CD14-positive monocyte (primary cell): ENCODE measurements at regions not wholly inside any gene's neighbourhood (a gene's known extent, or its start where the extent isn't known, plus 50 kb on each side); places are given as distances from the start of the nearest gene placed in this dataset.

Experiments
- DNase-seq, 3 donors: peaks; one replicate each; pipeline ENCODE4 v3.0.0-alpha.2; 2011 to 2022
- H2AFZ ChIP-seq: 2 replicates; pipeline ENCODE4 v1.6.0; 2012; ENCODE audit warnings: mild to moderate bottlenecking, low read depth, low read length, inconsistent platforms; ENCODE audit not compliant: insufficient read depth, poor library complexity, severe bottlenecking
- H3K27ac ChIP-seq, 2 donors: 1 replicate in 1 of 2; 2 replicates in 1 of 2; pipeline ENCODE4 v1.5.1; 2012 to 2013; ENCODE audit warnings: low read length in 2 of 2, control low read depth in 1 of 2, inconsistent platforms in 1 of 2, low read depth in 1 of 2, mild to moderate bottlenecking in 1 of 2
- H3K27me3 ChIP-seq, 2 donors: one replicate each; pipeline versions ENCODE4 v1.6.0 to v1.6.1; 2011 to 2013; ENCODE audit warnings: low read length in 2 of 2; ENCODE audit not compliant: control insufficient read depth in 2 of 2, insufficient read depth in 2 of 2
- H3K36me3 ChIP-seq, 2 donors: replicated peaks in 1 of 2; 1 replicate in 1 of 2; 2 replicates in 1 of 2; pipeline versions ENCODE4 v1.5.1 to v1.6.1; 2012 to 2013; ENCODE audit warnings: low read length in 2 of 2, control low read depth in 1 of 2, inconsistent platforms in 1 of 2, mild to moderate bottlenecking in 1 of 2; ENCODE audit not compliant: insufficient read depth in 2 of 2, control insufficient read depth in 1 of 2
- H3K4me1 ChIP-seq, 2 donors: 1 replicate in 1 of 2; 2 replicates in 1 of 2; pipeline versions ENCODE4 v1.5.1 to v1.6.1; 2012 to 2013; ENCODE audit warnings: low read length in 2 of 2, control low read depth in 1 of 2, inconsistent platforms in 1 of 2, mild to moderate bottlenecking in 1 of 2, moderate library complexity in 1 of 2; ENCODE audit not compliant: insufficient read depth in 2 of 2, control insufficient read depth in 1 of 2
- H3K4me2 ChIP-seq: replicated peaks from 2 replicates; pipeline ENCODE3; 2012; ENCODE audit warnings: low read length, moderate library complexity, mild to moderate bottlenecking; ENCODE audit not compliant: poor library complexity, severe bottlenecking; ENCODE audit errors: extremely low read depth
- H3K4me3 ChIP-seq, 3 experiments: fragments of 200-600 bp in 1 of 3; sonication (generic) in 1 of 3; replicated peaks in 1 of 3; 1 replicate in 2 of 3; 2 replicates in 1 of 3; pipeline ENCODE4 v1.5.1; 2011 to 2013; ENCODE audit warnings: low read length in 3 of 3, mild to moderate bottlenecking in 3 of 3, control low read depth in 2 of 3, low read depth in 2 of 3, inconsistent platforms in 1 of 3, moderate library complexity in 1 of 3
- H3K79me2 ChIP-seq: 2 replicates; pipeline ENCODE4 v1.6.0; 2012; ENCODE audit warnings: mild to moderate bottlenecking, control low read depth, inconsistent platforms, low read length, moderate library complexity; ENCODE audit not compliant: insufficient read depth
- H3K9ac ChIP-seq: 2 replicates; pipeline ENCODE4 v1.6.0; 2017; ENCODE audit warnings: low read length, mild to moderate bottlenecking; ENCODE audit not compliant: insufficient read depth, poor library complexity, severe bottlenecking
- H3K9me3 ChIP-seq, 2 donors: replicated peaks in 1 of 2; 1 replicate in 1 of 2; 2 replicates in 1 of 2; pipeline versions ENCODE4 v1.5.1 to v1.6.1; 2012 to 2013; ENCODE audit warnings: low read length in 2 of 2, control low read depth in 1 of 2; ENCODE audit not compliant: control insufficient read depth in 1 of 2, insufficient read depth in 1 of 2
- H4K20me1 ChIP-seq: 2 replicates; pipeline ENCODE4 v1.6.0; 2012; ENCODE audit warnings: mild to moderate bottlenecking, low read length, control low read depth, moderate library complexity; ENCODE audit not compliant: insufficient read depth
- H3K27ac Mint-ChIP-seq, 7 donors: one replicate each; pipeline ENCODE4 v1.8.0; 2020; ENCODE audit warnings: mild to moderate bottlenecking in 7 of 7, mixed read lengths in 7 of 7, moderate library complexity in 6 of 7, inconsistent platforms in 2 of 7
- H3K27me3 Mint-ChIP-seq, 3 donors: one replicate each; pipeline ENCODE4 v1.8.0; 2021 to 2022; ENCODE audit warnings: low read depth in 3 of 3, mild to moderate bottlenecking in 3 of 3, mixed read lengths in 3 of 3, moderate library complexity in 3 of 3, inconsistent platforms in 1 of 3
- H3K36me3 Mint-ChIP-seq, 2 donors: one replicate each; pipeline ENCODE4 v1.8.0; 2020; ENCODE audit warnings: mixed read lengths in 2 of 2, inconsistent platforms in 1 of 2, mild to moderate bottlenecking in 1 of 2
- H3K4me1 Mint-ChIP-seq: one replicate; pipeline ENCODE4 v1.8.0; 2020; ENCODE audit warnings: mild to moderate bottlenecking, mixed read lengths
- H3K4me3 Mint-ChIP-seq, 2 donors: one replicate each; pipeline ENCODE4 v1.8.0; 2020; ENCODE audit warnings: mild to moderate bottlenecking in 2 of 2, mixed read lengths in 2 of 2, moderate library complexity in 1 of 2
- H3K9me3 Mint-ChIP-seq, 7 donors: one replicate each; pipeline ENCODE4 v1.8.0; 2020 to 2022; ENCODE audit warnings: mixed read lengths in 7 of 7, mild to moderate bottlenecking in 6 of 7, moderate library complexity in 6 of 7, inconsistent platforms in 2 of 7
- CTCF ChIP-seq: fragments of 200-600 bp; IDR thresholded peaks from one replicate; pipeline ENCODE4 v1.8.0; 2022; ENCODE audit warnings: antibody characterized with exemption, mild to moderate bottlenecking
- WGBS: methylation state at CpG from one replicate; pipeline ENCODE4 v1.1.5; 2013; ENCODE audit warnings: missing lambda C conversion rate; ENCODE audit not compliant: insufficient coverage; 5-methylcytosine and 5-hydroxymethylcytosine counted together
- intact Hi-C, 2 donors: fragments of 100-400 bp; cut with micrococcal nuclease; formaldehyde crosslinking; loops; one replicate each; pipeline versions ENCODE4 v1.15.0 to v1.15.1; 2023

- no peaks in the 10 kb centered on the region for H3K4me1 Mint-ChIP-seq
- no peak overlapping the region for H3K4me2 ChIP-seq
- WGBS, result 50% methylated on average over 1 of the region's 4 CpGs
- H3K36me3 ChIP-seq, result no peaks in the 10 kb centered on the region
- no peaks in the 10 kb centered on the region for H3K36me3 Mint-ChIP-seq
- no peak overlapping the region for H2AFZ ChIP-seq
- H3K4me3 Mint-ChIP-seq, result no peak overlapping the region
- H3K4me3 ChIP-seq, result no peak overlapping the region
- H4K20me1 ChIP-seq, result no peaks in the 10 kb centered on the region
- no peak for DNase-seq
- intact Hi-C loops, result no loop called here
- no peaks in the 10 kb centered on the region for H3K4me1 ChIP-seq
- H3K79me2 ChIP-seq, result no peaks in the 10 kb centered on the region
- no peaks in the 10 kb centered on the region for H3K27me3 ChIP-seq
- H3K27ac Mint-ChIP-seq, result peak overlapping the region in 1 of 7 donors; percentile 2
- H3K9ac ChIP-seq, result no peak overlapping the region
- peaks cover 0 to 2% (median 0%) of the 10 kb centered on the region in 7 donors for H3K9me3 Mint-ChIP-seq
- no peaks in the 10 kb centered on the region for H3K9me3 ChIP-seq
- H3K27ac ChIP-seq, result no peak overlapping the region
- peaks cover 2 to 4% (median 3%) of the 10 kb centered on the region in 3 donors for H3K27me3 Mint-ChIP-seq
- no peak for TF ChIP-seq CTCF
Observed at GRCh38 chr16:54213322-54213721, 73.3 kb downstream of the IRX3 start.

- H3K27ac Mint-ChIP-seq, result no peak overlapping the region
- peaks cover 0 to 2% (median 0%) of the 10 kb centered on the region in 7 donors for H3K9me3 Mint-ChIP-seq
- TF ChIP-seq CTCF, result no peak
- no peak for DNase-seq
- H4K20me1 ChIP-seq, result no peaks in the 10 kb centered on the region
- H3K4me3 Mint-ChIP-seq, result no peak overlapping the region
- no peak overlapping the region for H3K4me3 ChIP-seq
- no peak overlapping the region for H3K4me2 ChIP-seq
- no peaks in the 10 kb centered on the region for H3K4me1 ChIP-seq
- no peak overlapping the region for H2AFZ ChIP-seq
- no peaks in the 10 kb centered on the region for H3K79me2 ChIP-seq
- H3K27ac ChIP-seq, result no peak overlapping the region
- no peaks in the 10 kb centered on the region for H3K36me3 ChIP-seq
- WGBS, result 90% methylated on average over 7 of the region's 10 CpGs
- H3K9ac ChIP-seq, result no peak overlapping the region
- no peaks in the 10 kb centered on the region for H3K36me3 Mint-ChIP-seq
- H3K27me3 Mint-ChIP-seq, result peaks cover 2 to 4% (median 2%) of the 10 kb centered on the region in 3 donors
- H3K4me1 Mint-ChIP-seq, result no peaks in the 10 kb centered on the region
- H3K27me3 ChIP-seq, result no peaks in the 10 kb centered on the region
- H3K9me3 ChIP-seq, result no peaks in the 10 kb centered on the region
- intact Hi-C loops, result no loop called here
Observed at GRCh38 chr16:54212893-54213292, 73.7 kb downstream of the IRX3 start.
